ENCODE measurements at regions not wholly inside any gene's neighbourhood (a gene's known extent, or its start where the extent isn't known, plus 50 kb on each side); places are given as distances from the start of the nearest gene placed in this dataset.

GRCh38 chr12:5195691-5196090, 152.0 kb downstream of the KCNA5 start:
- DNase-seq (ENCODE audit: low read depth): no peak

- DNase-seq (ENCODE audit: low read depth): no peak
These were observed 153.5 kb downstream of the KCNA5 start for GRCh38 chr12:5197131-5197530.

- DNase-seq (ENCODE audit: low read depth): no peak
These were observed 154.0 kb downstream of the KCNA5 start for GRCh38 chr12:5197656-5198055.

GRCh38 chr12:5200278-5201087, 156.8 kb downstream of the KCNA5 start:
- no peak for DNase-seq (ENCODE audit: low read depth)

- DNase-seq (ENCODE audit: low read depth): no peak
These were observed 158.0 kb downstream of the KCNA5 start for GRCh38 chr12:5201554-5202218.

GRCh38 chr12:5203274-5203673, 159.6 kb downstream of the KCNA5 start:
- DNase-seq (ENCODE audit: low read depth): no peak

- no peak for DNase-seq (ENCODE audit: low read depth)
These were observed 160.0 kb downstream of the KCNA5 start for GRCh38 chr12:5203720-5204119.

- DNase-seq (ENCODE audit: low read depth): no peak
These were observed 160.6 kb downstream of the KCNA5 start for GRCh38 chr12:5204271-5204670.

- no peak for DNase-seq (ENCODE audit: low read depth)
These were observed 161.2 kb downstream of the KCNA5 start for GRCh38 chr12:5204831-5205230.

- no peak for DNase-seq (ENCODE audit: low read depth)
These were observed 162.9 kb downstream of the KCNA5 start for GRCh38 chr12:5206401-5207175.

GRCh38 chr12:5210179-5210922, 166.7 kb downstream of the KCNA5 start:
- no peak for DNase-seq (ENCODE audit: low read depth)

- no peak for DNase-seq (ENCODE audit: low read depth)
These were observed 167.2 kb downstream of the KCNA5 start for GRCh38 chr12:5210923-5211290.

- DNase-seq (ENCODE audit: low read depth): no peak
These were observed 169.7 kb downstream of the KCNA5 start for GRCh38 chr12:5213336-5213735.

- DNase-seq (ENCODE audit: low read depth): no peak
These were observed 170.3 kb downstream of the KCNA5 start for GRCh38 chr12:5213990-5214389.

GRCh38 chr12:5217936-5218335, 174.3 kb downstream of the KCNA5 start:
- no peak for DNase-seq (ENCODE audit: low read depth)

- DNase-seq (ENCODE audit: low read depth): no peak
These were observed 176.4 kb downstream of the KCNA5 start for GRCh38 chr12:5220099-5220498.

GRCh38 chr12:5220835-5221234, 177.2 kb downstream of the KCNA5 start:
- no peak for DNase-seq (ENCODE audit: low read depth)

- no peak for DNase-seq (ENCODE audit: low read depth)
These were observed 178.4 kb downstream of the KCNA5 start for GRCh38 chr12:5222011-5222461.

GRCh38 chr12:5222729-5223128, 179.1 kb downstream of the KCNA5 start:
- no peak for DNase-seq (ENCODE audit: low read depth)

GRCh38 chr12:5223881-5224280, 180.2 kb downstream of the KCNA5 start:
- no peak for DNase-seq (ENCODE audit: low read depth)

- DNase-seq (ENCODE audit: low read depth): no peak
These were observed 182.9 kb downstream of the KCNA5 start for GRCh38 chr12:5226581-5226980.

GRCh38 chr12:5227708-5228373, 184.2 kb downstream of the KCNA5 start:
- no peak for DNase-seq (ENCODE audit: low read depth)
